ENCODE measurements at regions not wholly inside any gene's neighbourhood (a gene's known extent, or its start where the extent isn't known, plus 50 kb on each side); places are given as distances from the start of the nearest gene placed in this dataset.

DNA sequence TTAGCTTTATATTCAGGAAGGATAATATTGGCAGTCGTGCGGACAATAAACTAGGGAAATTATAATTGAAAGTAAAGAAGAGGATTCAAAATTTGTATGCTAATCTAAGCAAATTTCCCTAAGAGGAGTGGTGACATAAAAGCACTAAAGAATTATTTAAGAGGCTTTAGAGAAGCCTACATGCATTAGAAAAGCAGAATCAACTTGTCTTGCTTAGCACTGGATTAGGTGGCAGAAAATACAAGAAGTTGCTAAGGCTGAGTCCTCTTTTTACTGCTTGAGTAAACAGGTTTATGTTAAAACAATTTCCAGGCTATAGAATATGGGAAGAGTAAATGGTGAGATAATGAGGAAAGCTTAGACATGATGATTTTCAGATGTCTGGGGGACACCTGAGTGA, 991.5 kb downstream of the PCDH18 start:
- Histone ChIP-seq H3K27ac (ENCODE audit: low read length in 2 of 2) (no peak overlapping the region), H3K4me1 (ENCODE audit: control insufficient read depth in 2 of 2, insufficient read depth in 2 of 2, low read length in 2 of 2) (no peaks in the 10 kb centered on the region), H3K79me2 (ENCODE audit: control insufficient read depth, insufficient read depth, low read length) (no peaks in the 10 kb centered on the region), H2AFZ (ENCODE audit: insufficient read depth, low read depth, low read length, poor library complexity, severe bottlenecking) (no peak overlapping the region), H3K27me3 (replicated peaks in 1 of 4; ENCODE audit: control extremely low read depth in 1 of 4, control insufficient read depth in 3 of 4, insufficient read depth in 4 of 4, low read length in 3 of 4) (no peaks in the 10 kb centered on the region), H3K4me2 (replicated peaks; ENCODE audit: low read depth, low read length, poor library complexity, severe bottlenecking) (no peak overlapping the region), H3K36me3 (replicated peaks in 1 of 2; ENCODE audit: control extremely low read depth in 1 of 2, control insufficient read depth in 1 of 2, extremely low read depth in 1 of 2, insufficient read depth in 2 of 2, low read length in 1 of 2) (no peaks in the 10 kb centered on the region), H3K4me3 (ENCODE audit: control extremely low read depth in 1 of 5, extremely low read depth in 1 of 5, insufficient read depth in 1 of 5, low read depth in 2 of 5, low read length in 4 of 5) (no peak overlapping the region), H3K9me3 (ENCODE audit: control extremely low read depth in 1 of 3, control insufficient read depth in 2 of 3, insufficient read depth in 1 of 3, low read length in 2 of 3) (no peaks in the 10 kb centered on the region), H3K9ac (ENCODE audit: low read length) (no peak overlapping the region), H4K20me1 (ENCODE audit: control insufficient read depth, insufficient read depth, low read length, poor library complexity, severe bottlenecking) (no peaks in the 10 kb centered on the region)
- ChIA-PET POLR2A (no interaction called here), CTCF (no interaction called here)
- Mint-ChIP-seq H3K4me3 (no peak overlapping the region), H3K4me1 (no peaks in the 10 kb centered on the region), H3K27ac (no peak overlapping the region), H3K9me3 (ENCODE audit: insufficient read depth) (no peaks in the 10 kb centered on the region), H3K27me3 (no peaks in the 10 kb centered on the region)
- TF ChIP-seq, protein P1, sequence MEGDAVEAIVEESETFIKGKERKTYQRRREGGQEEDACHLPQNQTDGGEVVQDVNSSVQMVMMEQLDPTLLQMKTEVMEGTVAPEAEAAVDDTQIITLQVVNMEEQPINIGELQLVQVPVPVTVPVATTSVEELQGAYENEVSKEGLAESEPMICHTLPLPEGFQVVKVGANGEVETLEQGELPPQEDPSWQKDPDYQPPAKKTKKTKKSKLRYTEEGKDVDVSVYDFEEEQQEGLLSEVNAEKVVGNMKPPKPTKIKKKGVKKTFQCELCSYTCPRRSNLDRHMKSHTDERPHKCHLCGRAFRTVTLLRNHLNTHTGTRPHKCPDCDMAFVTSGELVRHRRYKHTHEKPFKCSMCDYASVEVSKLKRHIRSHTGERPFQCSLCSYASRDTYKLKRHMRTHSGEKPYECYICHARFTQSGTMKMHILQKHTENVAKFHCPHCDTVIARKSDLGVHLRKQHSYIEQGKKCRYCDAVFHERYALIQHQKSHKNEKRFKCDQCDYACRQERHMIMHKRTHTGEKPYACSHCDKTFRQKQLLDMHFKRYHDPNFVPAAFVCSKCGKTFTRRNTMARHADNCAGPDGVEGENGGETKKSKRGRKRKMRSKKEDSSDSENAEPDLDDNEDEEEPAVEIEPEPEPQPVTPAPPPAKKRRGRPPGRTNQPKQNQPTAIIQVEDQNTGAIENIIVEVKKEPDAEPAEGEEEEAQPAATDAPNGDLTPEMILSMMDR (IDR thresholded peaks at IDR 0.05): no peak
- TF ChIP-seq EZH2 (IDR thresholded peaks at IDR 0.05; ENCODE audit: borderline replicate concordance, insufficient read depth, low read depth, low read length, poor library complexity, severe bottlenecking): no peak
- intact Hi-C loops (cut with micrococcal nuclease): no loop called here
- no CpG with 5 or more reads among the region's 2 CpGs for WGBS (ENCODE audit: insufficient coverage)
- DNase-seq (no peak), ATAC-seq (ENCODE audit: low read depth) (no peak)

DNA sequence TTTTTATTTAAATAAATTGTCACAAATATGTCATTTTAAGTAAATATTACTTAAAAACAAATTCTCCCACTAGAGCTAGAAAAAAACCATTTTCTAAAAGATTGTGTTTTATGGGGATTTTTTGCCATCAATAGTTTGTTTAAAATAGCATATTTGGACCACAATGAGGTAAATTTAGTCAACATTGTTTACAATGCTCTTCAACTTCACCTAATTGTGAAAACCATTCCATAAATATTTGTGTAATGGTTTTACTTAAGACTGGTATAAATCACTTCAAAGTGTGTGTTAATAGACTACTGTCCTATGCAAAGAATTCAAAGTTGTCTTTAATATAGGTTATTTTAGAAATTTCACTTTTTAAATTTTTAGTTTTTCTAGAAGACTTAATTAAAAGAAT, 1004.2 kb downstream of the PCDH18 start:
- Histone ChIP-seq H3K4me3 (ENCODE audit: control extremely low read depth in 1 of 5, extremely low read depth in 1 of 5, insufficient read depth in 1 of 5, low read depth in 2 of 5, low read length in 4 of 5) (no peak overlapping the region), H3K79me2 (ENCODE audit: control insufficient read depth, insufficient read depth, low read length) (no peaks in the 10 kb centered on the region), H3K36me3 (replicated peaks in 1 of 2; ENCODE audit: control extremely low read depth in 1 of 2, control insufficient read depth in 1 of 2, extremely low read depth in 1 of 2, insufficient read depth in 2 of 2, low read length in 1 of 2) (no peaks in the 10 kb centered on the region), H3K4me2 (replicated peaks; ENCODE audit: low read depth, low read length, poor library complexity, severe bottlenecking) (no peak overlapping the region), H3K9me3 (ENCODE audit: control extremely low read depth in 1 of 3, control insufficient read depth in 2 of 3, insufficient read depth in 1 of 3, low read length in 2 of 3) (no peaks in the 10 kb centered on the region), H4K20me1 (ENCODE audit: control insufficient read depth, insufficient read depth, low read length, poor library complexity, severe bottlenecking) (no peaks in the 10 kb centered on the region), H2AFZ (ENCODE audit: insufficient read depth, low read depth, low read length, poor library complexity, severe bottlenecking) (no peak overlapping the region), H3K27ac (ENCODE audit: low read length in 2 of 2) (no peak overlapping the region), H3K9ac (ENCODE audit: low read length) (no peak overlapping the region), H3K27me3 (replicated peaks in 1 of 4; ENCODE audit: control extremely low read depth in 1 of 4, control insufficient read depth in 3 of 4, insufficient read depth in 4 of 4, low read length in 3 of 4) (no peaks in the 10 kb centered on the region), H3K4me1 (ENCODE audit: control insufficient read depth in 2 of 2, insufficient read depth in 2 of 2, low read length in 2 of 2) (no peaks in the 10 kb centered on the region)
- no peak overlapping the region for H3K27ac Mint-ChIP-seq
- no peak overlapping the region for H3K4me3 Mint-ChIP-seq
- POLR2A ChIA-PET: no interaction called here
- DNase-seq (no peak), ATAC-seq (ENCODE audit: low read depth) (no peak)
- no peak for TF ChIP-seq EZH2 (IDR thresholded peaks at IDR 0.05; ENCODE audit: borderline replicate concordance, insufficient read depth, low read depth, low read length, poor library complexity, severe bottlenecking)
- TF ChIP-seq, protein P1 (IDR thresholded peaks at IDR 0.05): no peak
- no peaks in the 10 kb centered on the region for H3K27me3 Mint-ChIP-seq
- peaks cover 2% of the 10 kb centered on the region for H3K9me3 Mint-ChIP-seq (ENCODE audit: insufficient read depth)
- no peaks in the 10 kb centered on the region for H3K4me1 Mint-ChIP-seq
- CTCF ChIA-PET: no interaction called here
- intact Hi-C loops (cut with micrococcal nuclease): no loop called here
